ENCODE measurements at regions not wholly inside any gene's neighbourhood (a gene's known extent, or its start where the extent isn't known, plus 50 kb on each side); places are given as distances from the start of the nearest gene placed in this dataset.

DNA sequence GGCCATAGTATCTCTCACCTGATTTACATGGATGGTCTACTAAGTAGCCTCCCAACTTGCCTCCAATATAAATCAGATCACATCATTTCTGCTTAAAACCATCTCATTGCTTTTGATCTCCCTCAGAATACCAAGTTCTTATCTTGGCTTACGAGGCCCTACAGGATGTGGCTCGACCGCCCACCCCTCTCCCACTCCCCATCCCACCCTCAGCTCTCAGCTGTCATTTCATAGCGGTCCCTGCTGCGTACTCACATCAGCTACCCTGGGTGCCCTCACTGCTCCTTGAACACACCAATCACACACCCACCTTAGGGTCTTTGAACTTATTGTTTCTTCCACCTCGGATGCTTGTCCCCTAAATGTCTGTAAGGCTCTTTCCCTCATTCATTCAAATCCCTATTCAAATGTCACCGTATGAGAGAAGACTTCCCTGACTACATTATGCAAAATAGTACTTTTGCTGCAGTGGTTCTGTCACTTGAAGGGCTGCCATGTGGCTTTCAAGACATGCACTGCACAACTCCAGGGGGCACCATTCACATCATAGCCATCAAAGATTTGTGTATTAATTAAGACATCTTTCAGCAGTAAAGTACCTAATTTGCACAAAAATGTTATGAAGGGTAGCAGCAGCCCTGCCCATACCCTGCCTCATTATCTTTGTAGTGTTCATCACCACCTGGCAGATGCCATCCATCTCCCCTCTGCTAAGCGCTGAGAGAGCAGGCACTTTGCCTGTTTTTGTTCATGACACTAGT, 171.1 kb downstream of the ENC1 start:
- TF ChIP-seq, protein P1, sequence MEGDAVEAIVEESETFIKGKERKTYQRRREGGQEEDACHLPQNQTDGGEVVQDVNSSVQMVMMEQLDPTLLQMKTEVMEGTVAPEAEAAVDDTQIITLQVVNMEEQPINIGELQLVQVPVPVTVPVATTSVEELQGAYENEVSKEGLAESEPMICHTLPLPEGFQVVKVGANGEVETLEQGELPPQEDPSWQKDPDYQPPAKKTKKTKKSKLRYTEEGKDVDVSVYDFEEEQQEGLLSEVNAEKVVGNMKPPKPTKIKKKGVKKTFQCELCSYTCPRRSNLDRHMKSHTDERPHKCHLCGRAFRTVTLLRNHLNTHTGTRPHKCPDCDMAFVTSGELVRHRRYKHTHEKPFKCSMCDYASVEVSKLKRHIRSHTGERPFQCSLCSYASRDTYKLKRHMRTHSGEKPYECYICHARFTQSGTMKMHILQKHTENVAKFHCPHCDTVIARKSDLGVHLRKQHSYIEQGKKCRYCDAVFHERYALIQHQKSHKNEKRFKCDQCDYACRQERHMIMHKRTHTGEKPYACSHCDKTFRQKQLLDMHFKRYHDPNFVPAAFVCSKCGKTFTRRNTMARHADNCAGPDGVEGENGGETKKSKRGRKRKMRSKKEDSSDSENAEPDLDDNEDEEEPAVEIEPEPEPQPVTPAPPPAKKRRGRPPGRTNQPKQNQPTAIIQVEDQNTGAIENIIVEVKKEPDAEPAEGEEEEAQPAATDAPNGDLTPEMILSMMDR (IDR thresholded peaks at IDR 0.05; ENCODE audit: low read depth, low read length) = no peak
- Histone ChIP-seq H3K27ac (ENCODE audit: low read depth, low read length) (no peak overlapping the region), H3K4me3 (ENCODE audit: low read depth, low read length) (no peak overlapping the region), H3K27me3 (ENCODE audit: control insufficient read depth, insufficient read depth, low read length) (no peaks in the 10 kb centered on the region), H3K9me3 (ENCODE audit: control insufficient read depth, insufficient read depth, low read length) (no peaks in the 10 kb centered on the region)
- CTCF ChIA-PET = no interaction called here
- no peak for DNase-seq (ENCODE audit: low read depth, low spot score)
- POLR2A ChIA-PET = no interaction called here

DNA sequence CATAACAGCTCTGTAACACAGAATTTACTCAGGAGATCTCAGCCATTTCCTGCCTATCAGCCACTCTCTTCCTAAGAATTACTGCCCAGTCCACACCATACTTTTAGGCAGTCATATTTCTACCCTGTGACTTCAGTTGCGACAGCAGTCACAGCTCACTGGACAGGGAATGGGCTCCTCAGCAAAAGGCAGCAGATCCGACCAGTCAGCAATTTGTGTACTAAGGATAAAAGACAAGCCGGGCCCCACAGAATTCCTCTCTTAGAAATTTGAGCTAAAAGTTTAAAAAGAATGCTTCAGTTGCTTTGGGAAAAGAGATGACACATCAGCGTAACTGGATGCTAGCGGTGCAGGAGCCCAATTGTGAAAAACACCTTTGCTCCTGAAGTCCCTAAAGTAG, 172.1 kb downstream of the ENC1 start:
- POLR2A ChIA-PET = no interaction called here
- Histone ChIP-seq H3K4me3 (ENCODE audit: low read depth, low read length) (no peak overlapping the region), H3K27me3 (ENCODE audit: control insufficient read depth, insufficient read depth, low read length) (no peaks in the 10 kb centered on the region), H3K9me3 (ENCODE audit: control insufficient read depth, insufficient read depth, low read length) (no peaks in the 10 kb centered on the region), H3K27ac (ENCODE audit: low read depth, low read length) (no peak overlapping the region)
- TF ChIP-seq, protein P1 (IDR thresholded peaks at IDR 0.05; ENCODE audit: low read depth, low read length) = no peak
- DNase-seq (ENCODE audit: low read depth, low spot score) = no peak
- CTCF ChIA-PET = no interaction called here

DNA sequence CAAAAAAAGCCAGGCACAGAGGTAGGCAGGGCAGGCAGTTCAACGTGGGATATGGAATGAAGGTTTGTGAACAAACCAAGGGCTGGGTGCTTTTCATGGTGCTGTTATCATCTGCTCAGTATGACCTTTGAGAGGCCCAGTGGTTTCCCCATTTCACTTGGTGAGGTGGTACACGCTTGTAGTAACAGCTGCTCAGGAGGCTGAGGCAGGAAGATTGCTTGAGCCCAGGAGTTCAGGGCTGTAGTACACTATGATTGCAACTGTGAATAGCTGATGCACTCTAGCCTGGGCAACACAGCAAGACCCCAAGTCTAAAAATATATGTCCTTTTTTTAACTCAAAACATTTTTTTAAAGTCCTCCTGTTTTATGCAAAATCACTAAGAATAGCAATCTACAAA, 174.8 kb downstream of the ENC1 start:
- CTCF ChIA-PET = no interaction called here
- TF ChIP-seq, protein P1 (IDR thresholded peaks at IDR 0.05; ENCODE audit: low read depth, low read length) = no peak

DNA sequence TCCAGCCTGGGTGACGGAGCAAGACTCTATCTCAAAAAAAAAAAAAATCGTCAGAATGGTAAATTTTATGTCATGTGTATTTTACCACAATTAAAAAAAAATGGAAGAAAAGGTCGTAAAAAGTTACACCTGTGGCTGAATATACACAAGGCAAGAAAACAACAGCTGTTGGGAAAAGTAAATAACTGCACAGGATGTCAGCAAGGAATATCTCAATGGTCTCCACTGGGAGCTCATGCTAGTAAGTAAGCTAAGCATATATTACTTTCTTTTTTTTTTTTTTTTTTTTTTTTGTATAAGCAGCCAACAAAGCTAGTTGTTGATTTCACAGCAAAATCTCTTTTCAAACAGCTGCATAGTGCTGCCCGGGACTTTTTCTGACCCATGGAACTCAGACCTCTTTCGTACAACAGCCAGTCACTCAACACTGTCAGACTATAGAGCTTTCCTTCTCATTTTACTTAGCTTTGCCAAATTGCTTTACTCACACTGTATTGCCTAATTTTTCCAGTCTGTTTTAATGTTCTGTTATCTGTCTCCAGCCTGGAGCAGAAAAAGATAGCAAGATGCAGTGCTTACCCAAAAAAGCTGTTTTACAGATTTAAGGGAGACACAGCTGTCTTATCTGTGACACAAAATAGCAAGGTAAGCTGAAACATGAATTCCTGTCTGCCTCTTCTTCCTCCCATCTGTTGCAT, 175.9 kb downstream of the ENC1 start:
- Histone ChIP-seq H3K27me3 (ENCODE audit: control insufficient read depth, insufficient read depth, low read length) (peaks cover 7% of the 10 kb centered on the region), H3K9me3 (ENCODE audit: control insufficient read depth, insufficient read depth, low read length) (no peaks in the 10 kb centered on the region), H3K4me3 (ENCODE audit: low read depth, low read length) (no peak overlapping the region), H3K27ac (ENCODE audit: low read depth, low read length) (no peak overlapping the region)
- ChIA-PET POLR2A (no interaction called here), CTCF (interaction anchor here (0.6 kb wide), 1 partner anchor 246 kb away, joined by 3 read pairs; no protein-coding TSS in a partner anchor)
- no peak for DNase-seq (ENCODE audit: low read depth, low spot score)
- TF ChIP-seq, protein P1 (IDR thresholded peaks at IDR 0.05; ENCODE audit: low read depth, low read length) = no peak

More for the DNA sequence above, 174.8 kb downstream of the ENC1 start:
- DNase-seq (ENCODE audit: low read depth, low spot score) = no peak
- Histone ChIP-seq H3K9me3 (ENCODE audit: control insufficient read depth, insufficient read depth, low read length) (no peaks in the 10 kb centered on the region), H3K27ac (ENCODE audit: low read depth, low read length) (no peak overlapping the region), H3K4me3 (ENCODE audit: low read depth, low read length) (no peak overlapping the region), H3K27me3 (ENCODE audit: control insufficient read depth, insufficient read depth, low read length) (peaks cover 7% of the 10 kb centered on the region)
- POLR2A ChIA-PET = no interaction called here

DNA sequence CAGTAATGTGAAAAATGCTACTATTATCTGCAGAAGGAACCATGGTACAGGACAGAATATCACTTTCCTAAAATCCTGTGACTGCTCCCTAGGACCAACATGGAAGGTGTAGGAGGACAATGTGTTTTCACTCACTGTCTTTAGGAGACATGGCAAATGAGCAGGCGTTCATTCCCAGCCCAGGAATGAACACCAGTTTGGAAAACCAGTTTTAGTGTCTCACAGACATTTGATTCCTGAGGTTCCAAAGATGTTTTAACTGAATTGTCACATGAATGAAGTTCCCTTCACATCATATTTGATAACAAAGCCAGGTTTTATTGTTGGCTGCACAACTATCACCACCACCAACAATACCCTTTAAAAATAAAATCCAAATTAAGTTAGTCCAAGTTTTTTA, 178.2 kb downstream of the ENC1 start:
- Histone ChIP-seq H3K9me3 (ENCODE audit: control insufficient read depth, insufficient read depth, low read length) (no peaks in the 10 kb centered on the region), H3K27ac (ENCODE audit: low read depth, low read length) (no peak overlapping the region), H3K27me3 (ENCODE audit: control insufficient read depth, insufficient read depth, low read length) (peaks cover 9% of the 10 kb centered on the region), H3K4me3 (ENCODE audit: low read depth, low read length) (no peak overlapping the region)
- DNase-seq (ENCODE audit: low read depth, low spot score) = no peak
- POLR2A ChIA-PET = no interaction called here
- TF ChIP-seq, protein P1 (IDR thresholded peaks at IDR 0.05; ENCODE audit: low read depth, low read length) = no peak
- CTCF ChIA-PET = no interaction called here
